ENCODE measurements at regions not wholly inside any gene's neighbourhood (a gene's known extent, or its start where the extent isn't known, plus 50 kb on each side); places are given as distances from the start of the nearest gene placed in this dataset.

- Histone ChIP-seq H2AFZ (ENCODE audit: low read length) (no peak overlapping the region), H3K79me2 (ENCODE audit: control insufficient read depth, insufficient read depth, low read length) (no peaks in the 10 kb centered on the region), H3K9me3 (ENCODE audit: control insufficient read depth, insufficient read depth, low read depth, low read length) (no peaks in the 10 kb centered on the region), H4K20me1 (ENCODE audit: control insufficient read depth, extremely low read depth, insufficient read depth, low read length) (no peaks in the 10 kb centered on the region), H3K9ac (ENCODE audit: insufficient read depth, low read length) (no peak overlapping the region), H3K27ac (ENCODE audit: insufficient read depth, low read length) (no peak overlapping the region), H3K36me3 (ENCODE audit: control insufficient read depth, insufficient read depth, low read length) (no peaks in the 10 kb centered on the region), H3K4me1 (ENCODE audit: control insufficient read depth, extremely low read depth, insufficient read depth, low read length) (no peaks in the 10 kb centered on the region), H3K4me2 (ENCODE audit: extremely low read depth, insufficient read depth, low read length) (no peak overlapping the region), H3K4me3 (replicated peaks in 1 of 4; ENCODE audit: control extremely low read depth in 1 of 4, insufficient read depth in 1 of 4, low read depth in 3 of 4, low read length in 4 of 4) (no peak overlapping the region), H3K27me3 (ENCODE audit: control insufficient read depth, insufficient read depth, low read length) (no peaks in the 10 kb centered on the region)
- DNase-seq (ENCODE audit: low read depth in 2 of 2): peak in 1 of 2 donors; percentile 49
- TF ChIP-seq CTCF (conservative IDR thresholded peaks at IDR 0.05 in 1 of 2, IDR thresholded peaks at IDR 0.05 in 1 of 2; ENCODE audit: low read depth in 1 of 2, low read length in 2 of 2) (no peak), EZH2 (IDR thresholded peaks at IDR 0.05; ENCODE audit: low read length, missing control alignments) (no peak)
Observed at GRCh38 chr2:18349421-18349820, 211.0 kb downstream of the RDH14 start.

- Histone ChIP-seq H3K27me3 (ENCODE audit: control insufficient read depth, insufficient read depth, low read length) (no peaks in the 10 kb centered on the region), H3K9ac (ENCODE audit: insufficient read depth, low read length) (no peak overlapping the region), H3K4me3 (replicated peaks in 1 of 4; ENCODE audit: control extremely low read depth in 1 of 4, insufficient read depth in 1 of 4, low read depth in 3 of 4, low read length in 4 of 4) (no peak overlapping the region), H3K79me2 (ENCODE audit: control insufficient read depth, insufficient read depth, low read length) (no peaks in the 10 kb centered on the region), H3K27ac (ENCODE audit: insufficient read depth, low read length) (no peak overlapping the region), H3K4me1 (ENCODE audit: control insufficient read depth, extremely low read depth, insufficient read depth, low read length) (no peaks in the 10 kb centered on the region), H4K20me1 (ENCODE audit: control insufficient read depth, extremely low read depth, insufficient read depth, low read length) (no peaks in the 10 kb centered on the region), H2AFZ (ENCODE audit: low read length) (no peak overlapping the region), H3K4me2 (ENCODE audit: extremely low read depth, insufficient read depth, low read length) (no peak overlapping the region), H3K9me3 (ENCODE audit: control insufficient read depth, insufficient read depth, low read depth, low read length) (no peaks in the 10 kb centered on the region), H3K36me3 (ENCODE audit: control insufficient read depth, insufficient read depth, low read length) (no peaks in the 10 kb centered on the region)
- DNase-seq (ENCODE audit: low read depth in 2 of 2): no peak
- TF ChIP-seq EZH2 (IDR thresholded peaks at IDR 0.05; ENCODE audit: low read length, missing control alignments) (no peak), CTCF (conservative IDR thresholded peaks at IDR 0.05 in 1 of 2, IDR thresholded peaks at IDR 0.05 in 1 of 2; ENCODE audit: low read depth in 1 of 2, low read length in 2 of 2) (no peak)
Observed at GRCh38 chr2:18346874-18347273, 213.6 kb downstream of the RDH14 start.

GRCh38 chr2:18346344-18346743, 214.1 kb downstream of the RDH14 start:
- Histone ChIP-seq H3K4me1 (ENCODE audit: control insufficient read depth, extremely low read depth, insufficient read depth, low read length) (no peaks in the 10 kb centered on the region), H3K27ac (ENCODE audit: insufficient read depth, low read length) (no peak overlapping the region), H2AFZ (ENCODE audit: low read length) (no peak overlapping the region), H3K27me3 (ENCODE audit: control insufficient read depth, insufficient read depth, low read length) (no peaks in the 10 kb centered on the region), H3K4me2 (ENCODE audit: extremely low read depth, insufficient read depth, low read length) (no peak overlapping the region), H3K9ac (ENCODE audit: insufficient read depth, low read length) (no peak overlapping the region), H3K79me2 (ENCODE audit: control insufficient read depth, insufficient read depth, low read length) (no peaks in the 10 kb centered on the region), H4K20me1 (ENCODE audit: control insufficient read depth, extremely low read depth, insufficient read depth, low read length) (no peaks in the 10 kb centered on the region), H3K36me3 (ENCODE audit: control insufficient read depth, insufficient read depth, low read length) (no peaks in the 10 kb centered on the region), H3K9me3 (ENCODE audit: control insufficient read depth, insufficient read depth, low read depth, low read length) (no peaks in the 10 kb centered on the region), H3K4me3 (replicated peaks in 1 of 4; ENCODE audit: control extremely low read depth in 1 of 4, insufficient read depth in 1 of 4, low read depth in 3 of 4, low read length in 4 of 4) (no peak overlapping the region)
- DNase-seq (ENCODE audit: low read depth in 2 of 2): peak; percentile 20 to 44
- TF ChIP-seq CTCF (conservative IDR thresholded peaks at IDR 0.05 in 1 of 2, IDR thresholded peaks at IDR 0.05 in 1 of 2; ENCODE audit: low read depth in 1 of 2, low read length in 2 of 2): no peak
- TF ChIP-seq EZH2 (IDR thresholded peaks at IDR 0.05; ENCODE audit: low read length, missing control alignments): no peak

Data from fibroblast of lung (primary cell).